Hematopoietic multipotent progenitor cell (in vitro differentiated cells): ENCODE measurements at regions not wholly inside any gene's neighbourhood (a gene's known extent, or its start where the extent isn't known, plus 50 kb on each side); places are given as distances from the start of the nearest gene placed in this dataset.

ENCODE experiments used
- DNase-seq, 3 donors: peaks; one replicate each; pipeline ENCODE4 v3.0.0-alpha.2; 2011 to 2015; ENCODE audit warnings: low read depth in 2 of 3, low spot score in 2 of 3

DNA sequence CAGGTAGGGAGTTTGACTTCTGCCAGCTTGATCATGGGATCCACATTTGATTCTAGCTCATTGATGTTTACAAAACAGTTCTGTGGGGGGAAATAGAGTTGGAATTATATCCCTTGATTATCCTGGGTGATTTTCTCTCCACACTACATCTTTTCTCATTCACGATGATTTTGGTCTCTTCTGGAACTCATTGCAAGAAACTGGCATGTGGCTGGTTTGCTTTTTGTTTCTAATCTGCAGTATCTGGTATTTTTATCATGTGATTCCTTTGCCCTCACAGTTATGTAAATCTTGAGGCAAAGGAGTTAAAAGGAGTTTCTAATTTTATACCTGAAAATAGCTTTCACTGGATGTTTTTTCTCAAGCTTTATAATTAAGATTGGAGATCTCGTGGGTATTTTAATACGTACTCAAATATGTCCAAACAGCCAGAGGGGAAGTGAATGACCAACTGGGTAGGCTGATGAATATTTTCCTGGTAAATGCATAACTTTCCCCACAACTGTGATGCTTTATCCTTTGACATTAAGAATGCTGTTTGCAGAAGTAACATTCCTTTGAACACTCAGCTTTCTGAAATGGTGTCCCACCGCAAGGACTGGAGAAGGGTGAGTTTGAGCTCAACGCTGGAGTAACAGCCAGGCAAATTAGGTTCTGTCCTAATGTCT lies 502.9 kb upstream of the ZEB2 start:
- no peak for DNase-seq

- DNase-seq, result no peak
Observed at GRCh38 chr2:145021962-145022665, 502.2 kb upstream of the ZEB2 start.

GRCh38 chr2:145020694-145021093 lies 500.8 kb upstream of the ZEB2 start:
- DNase-seq, result no peak

DNA sequence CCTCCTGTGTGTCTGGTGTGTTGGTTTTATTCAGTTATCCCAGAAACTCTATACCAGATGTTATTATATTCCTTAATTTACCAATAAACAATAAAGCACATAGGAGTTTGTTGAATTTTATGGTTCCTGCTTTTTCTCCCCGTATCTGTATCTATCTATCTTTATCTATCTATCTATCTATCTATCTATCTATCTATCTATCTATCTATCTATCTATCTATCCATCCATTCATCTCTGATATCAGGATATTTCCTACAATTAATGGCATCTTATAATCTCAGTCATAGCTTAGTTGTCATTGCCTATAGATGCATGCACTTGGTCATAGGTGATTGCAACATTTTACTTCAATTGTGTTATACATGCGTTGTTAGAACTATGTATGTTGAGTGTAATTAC lies 500.2 kb upstream of the ZEB2 start:
- no peak for DNase-seq

- no peak for DNase-seq
Observed at GRCh38 chr2:145018502-145018901, 498.6 kb upstream of the ZEB2 start.

- DNase-seq, result no peak
Observed at GRCh38 chr2:145017149-145017548, 497.2 kb upstream of the ZEB2 start.

- no peak for DNase-seq
Observed at GRCh38 chr2:145016711-145017110, 496.8 kb upstream of the ZEB2 start.

- DNase-seq, result no peak
Observed at GRCh38 chr2:145015561-145015960, 495.6 kb upstream of the ZEB2 start.

- no peak for DNase-seq
Observed at GRCh38 chr2:145012806-145013205, 492.9 kb upstream of the ZEB2 start.

GRCh38 chr2:145012214-145012670 lies 492.3 kb upstream of the ZEB2 start:
- DNase-seq, result no peak

DNA sequence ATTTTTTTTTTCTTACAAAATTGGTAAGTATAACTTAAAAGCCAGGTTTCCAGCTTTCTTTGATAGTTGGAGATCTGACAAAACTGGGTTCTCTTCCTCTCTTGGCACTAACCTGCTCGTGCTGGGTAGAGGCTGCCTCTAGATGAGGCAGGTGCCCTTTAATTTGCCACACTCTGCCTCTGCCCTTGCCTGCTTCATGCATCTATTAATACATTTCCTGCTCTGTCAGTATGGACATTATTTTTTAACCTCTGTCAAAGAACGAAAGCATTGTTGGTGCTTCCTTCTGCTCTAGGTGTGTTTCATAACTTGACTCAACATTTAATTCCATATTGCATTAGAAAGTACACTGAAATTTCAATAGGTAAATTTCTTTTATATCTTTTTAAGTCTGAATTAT lies 490.7 kb upstream of the ZEB2 start:
- no peak for DNase-seq

DNA sequence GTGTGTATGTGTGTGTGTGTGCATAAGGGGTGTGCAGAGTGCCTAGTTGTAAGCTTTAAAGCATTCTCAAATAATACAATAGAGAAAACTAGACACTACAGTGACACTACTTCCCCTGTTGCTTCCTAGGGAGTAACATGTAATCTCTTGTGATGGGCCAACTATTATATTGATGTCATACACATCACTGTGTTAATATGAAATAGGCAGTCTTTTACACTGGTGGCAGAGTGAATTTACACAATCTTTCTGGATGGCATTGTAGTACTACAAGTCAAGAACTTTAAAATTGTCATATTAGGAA lies 488.0 kb upstream of the ZEB2 start:
- no peak for DNase-seq

DNA sequence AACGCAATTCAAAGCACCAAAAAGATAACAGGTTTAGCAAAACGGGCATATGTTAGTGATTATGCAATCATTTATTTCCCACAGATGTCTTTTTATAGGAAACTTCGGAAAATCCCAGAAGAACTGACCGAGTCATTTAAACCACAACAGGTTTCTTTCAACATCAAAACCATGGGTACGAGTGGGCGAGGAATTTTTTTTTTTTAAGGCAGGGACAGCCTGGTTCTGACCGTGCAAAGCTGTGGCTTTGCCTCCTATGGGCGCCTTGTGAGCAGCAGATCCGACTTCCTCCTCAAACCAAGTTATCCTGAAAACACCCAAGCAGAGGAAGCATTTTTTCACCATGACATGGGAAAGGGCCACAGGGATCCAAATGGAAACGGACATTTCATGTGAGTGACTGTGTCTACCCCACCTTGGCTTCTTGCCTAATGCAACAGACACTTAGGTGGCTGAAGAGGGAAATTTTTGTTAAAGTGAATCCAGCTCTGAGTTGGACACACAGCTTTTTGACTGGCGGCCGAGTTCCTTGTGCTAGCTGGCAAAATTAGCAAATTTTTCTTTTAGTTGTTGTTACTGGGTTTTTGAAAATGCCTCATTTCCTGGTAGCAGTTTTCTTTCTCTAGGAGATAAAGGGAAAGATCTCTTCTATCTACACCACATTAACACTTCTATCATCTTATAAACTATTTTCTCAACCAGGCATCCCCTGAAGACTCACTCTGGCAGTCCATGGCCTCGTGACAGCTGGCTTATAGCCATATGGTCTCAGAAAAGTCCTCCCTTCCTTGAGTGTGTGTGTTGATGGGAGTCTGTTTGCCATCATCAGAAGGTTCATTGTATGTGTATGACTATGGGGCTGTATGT lies 487.4 kb upstream of the ZEB2 start:
- no peak for DNase-seq

GRCh38 chr2:145002624-145003023 lies 482.7 kb upstream of the ZEB2 start:
- no peak for DNase-seq

- DNase-seq, result no peak
Observed at GRCh38 chr2:145000376-145000775, 480.5 kb upstream of the ZEB2 start.

- DNase-seq, result no peak
Observed at GRCh38 chr2:144999936-145000335, 480.0 kb upstream of the ZEB2 start.

DNA sequence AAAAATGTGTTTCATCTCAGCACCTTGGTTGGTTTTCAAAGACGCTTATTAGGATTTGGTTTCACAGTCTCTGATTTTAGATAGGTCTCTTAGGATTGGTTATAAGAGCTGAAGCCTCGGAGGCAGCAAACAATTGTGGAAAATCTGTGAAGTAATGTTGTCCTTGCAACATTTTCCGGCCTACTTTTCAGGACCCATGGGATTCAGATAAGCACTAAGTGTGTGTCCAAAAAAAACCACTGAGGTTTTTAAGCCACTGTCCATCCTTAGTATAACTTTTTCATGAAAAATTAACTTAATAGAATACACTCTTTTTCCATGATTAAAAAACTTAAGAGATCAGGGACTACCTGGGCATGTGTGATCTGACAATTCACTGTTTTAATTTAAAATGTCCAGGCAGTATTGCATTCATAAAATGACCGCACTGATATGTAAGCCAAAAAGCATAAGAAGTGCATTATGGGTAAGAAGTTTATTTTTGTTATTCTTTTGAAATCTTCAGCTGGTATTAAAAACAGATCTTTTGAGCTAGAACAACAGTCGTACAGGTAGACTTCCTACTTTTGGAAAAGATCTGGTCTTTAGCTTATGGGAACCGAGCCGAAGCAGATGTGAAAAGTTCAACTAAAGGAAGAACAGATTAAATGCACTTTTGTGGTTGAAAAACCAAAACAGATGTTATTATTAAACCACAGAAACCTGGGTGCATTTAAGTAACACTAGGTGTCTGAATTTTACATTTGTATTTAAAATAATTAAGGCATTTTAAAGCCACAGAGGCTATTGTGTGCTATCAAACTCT lies 479.4 kb upstream of the ZEB2 start:
- DNase-seq, result peak in 1 of 3 donors; percentile 1

DNA sequence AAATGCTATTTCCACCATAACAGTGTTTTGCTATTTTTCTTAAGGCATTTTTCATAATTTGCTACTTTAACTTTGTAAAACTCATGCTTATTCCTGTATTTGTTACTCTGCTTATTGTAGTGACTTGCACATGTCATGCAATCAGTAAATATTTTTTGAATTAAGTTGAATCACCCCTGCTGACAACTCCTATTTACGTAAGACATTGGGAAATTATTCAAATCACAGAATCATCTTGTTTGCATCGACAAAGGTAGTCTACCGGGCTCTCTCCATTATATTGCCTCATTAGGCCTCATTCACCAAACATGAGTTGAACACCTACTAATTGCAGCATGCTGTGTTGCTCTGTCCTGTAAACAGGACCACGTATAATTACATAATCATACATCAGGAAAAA lies 478.5 kb upstream of the ZEB2 start:
- DNase-seq, result no peak

DNA sequence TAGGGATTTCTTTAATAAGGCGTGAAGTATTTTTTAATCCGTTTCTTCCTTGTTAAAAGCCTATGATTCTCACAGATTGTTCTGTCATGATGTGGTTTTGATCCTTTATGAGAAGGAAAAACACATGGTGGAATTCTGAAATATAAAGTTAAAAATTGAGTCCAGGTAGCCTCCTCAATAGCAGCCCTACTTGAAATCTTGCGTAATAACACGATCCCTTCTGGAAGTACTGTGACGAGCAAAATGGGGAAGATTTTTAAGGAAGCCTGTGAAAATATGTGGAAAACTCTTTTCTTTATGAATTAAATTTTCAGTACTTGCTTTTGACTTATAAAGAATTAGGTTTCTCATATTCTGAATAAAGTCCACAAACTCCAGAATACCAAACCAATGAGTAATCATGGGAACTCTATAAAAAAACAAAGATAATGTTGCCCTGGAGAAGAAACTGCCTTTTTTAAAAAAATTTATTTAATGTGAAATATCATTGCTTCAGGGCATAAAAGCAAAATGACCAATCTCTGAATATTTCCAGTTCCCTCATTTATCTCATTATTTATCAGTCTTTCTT lies 476.4 kb upstream of the ZEB2 start:
- DNase-seq, result no peak

DNA sequence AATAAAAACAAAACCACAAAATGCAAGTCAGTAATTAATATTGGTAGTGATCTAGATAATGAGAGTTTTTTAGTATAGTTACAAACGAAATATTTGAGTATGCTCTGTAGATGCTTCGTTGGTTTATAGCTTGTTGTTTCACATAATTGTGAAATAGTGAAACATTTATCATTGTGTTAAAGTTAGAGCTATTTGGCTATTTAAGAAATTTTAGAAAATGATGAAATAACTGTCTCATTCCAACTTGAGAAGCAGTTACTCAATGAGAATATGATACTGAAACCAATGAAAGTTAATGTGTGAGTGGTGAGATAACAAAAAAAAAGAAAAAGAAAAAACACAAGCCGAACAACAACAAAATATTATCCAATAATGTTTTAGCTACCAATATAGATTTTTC lies 475.6 kb upstream of the ZEB2 start:
- no peak for DNase-seq

DNA sequence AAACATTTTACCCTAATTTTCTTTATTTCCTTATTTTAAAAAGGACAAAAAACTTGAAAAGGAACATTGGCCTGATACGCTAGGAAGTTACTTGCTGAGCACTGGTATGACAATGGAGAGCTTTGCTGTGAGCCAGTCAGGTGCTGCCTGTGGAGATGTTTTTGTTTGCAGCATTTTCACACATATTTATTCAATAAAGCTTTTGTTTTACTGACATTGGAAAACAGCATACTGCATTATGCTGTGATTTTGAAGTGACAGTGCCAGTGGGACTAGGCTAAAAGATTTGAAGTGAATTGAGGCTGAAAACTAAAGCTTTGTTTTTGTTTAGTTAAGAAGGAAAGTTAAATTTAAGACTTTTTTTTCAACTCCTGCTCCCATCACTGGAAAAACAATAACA lies 470.7 kb upstream of the ZEB2 start:
- no peak for DNase-seq
